IMR-90 (cell line): ENCODE measurements at regions not wholly inside any gene's neighbourhood (a gene's known extent, or its start where the extent isn't known, plus 50 kb on each side); places are given as distances from the start of the nearest gene placed in this dataset.

Experiments used
- CEBPB ChIP-seq: IDR thresholded peaks from 2 replicates; pipeline ENCODE4 v1.6.1; 2012; ENCODE audit warnings: low read depth, low read length, improper control_type of control experiment
- CHD1 ChIP-seq: IDR thresholded peaks from 2 replicates; pipeline ENCODE4 v1.6.1; 2012; ENCODE audit warnings: low read depth, low read length, improper control_type of control experiment
- MXI1 ChIP-seq: IDR thresholded peaks from 2 replicates; pipeline ENCODE4 v1.6.1; 2012; ENCODE audit warnings: low read depth, mild to moderate bottlenecking, low read length, moderate library complexity, borderline replicate concordance
- NFE2L2 ChIP-seq: fragments of 150-350 bp; IDR thresholded peaks from 2 replicates; pipeline ENCODE4 v1.6.1; 2016; ENCODE audit warnings: low read depth, mild to moderate bottlenecking, low read length
- POLR2A ChIP-seq: IDR thresholded peaks from 2 replicates; pipeline ENCODE4 v1.6.1; 2012; ENCODE audit warnings: mild to moderate bottlenecking, low read depth, low read length
- RAD21 ChIP-seq: IDR thresholded peaks from 2 replicates; pipeline ENCODE4 v1.6.1; 2012; ENCODE audit warnings: low read length, improper control_type of control experiment
- RFX5 ChIP-seq: IDR thresholded peaks from 2 replicates; pipeline ENCODE4 v1.8.0; 2012; ENCODE audit warnings: low read depth, mild to moderate bottlenecking, low read length, moderate library complexity
- TF ChIP-seq, protein P1 (sequence below): conservative IDR thresholded peaks from 2 replicates; pipeline ENCODE4 v1.5.1; 2012; ENCODE audit warnings: mild to moderate bottlenecking, low read depth, low read length, improper control_type of control experiment

DNA sequence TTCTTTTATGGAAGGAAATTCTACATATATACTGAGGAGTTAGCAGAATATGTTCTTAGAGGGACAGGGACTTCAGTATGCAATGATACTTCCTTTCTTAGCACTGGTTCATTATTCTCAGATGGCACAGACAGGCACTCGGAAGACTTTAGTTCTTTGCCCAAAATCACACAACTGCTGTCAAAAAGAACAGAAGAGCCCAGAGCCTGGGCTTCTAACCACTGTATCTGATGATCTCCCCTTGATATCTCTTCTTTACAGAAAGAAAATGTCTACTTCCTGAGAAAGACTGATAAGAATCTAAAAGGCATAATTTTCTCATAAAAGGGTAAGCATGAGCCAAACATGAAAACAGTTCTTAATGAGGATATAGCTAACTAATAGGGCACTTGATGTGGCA is 2034.2 kb upstream of the PRR20A start:
- TF ChIP-seq, protein P1, sequence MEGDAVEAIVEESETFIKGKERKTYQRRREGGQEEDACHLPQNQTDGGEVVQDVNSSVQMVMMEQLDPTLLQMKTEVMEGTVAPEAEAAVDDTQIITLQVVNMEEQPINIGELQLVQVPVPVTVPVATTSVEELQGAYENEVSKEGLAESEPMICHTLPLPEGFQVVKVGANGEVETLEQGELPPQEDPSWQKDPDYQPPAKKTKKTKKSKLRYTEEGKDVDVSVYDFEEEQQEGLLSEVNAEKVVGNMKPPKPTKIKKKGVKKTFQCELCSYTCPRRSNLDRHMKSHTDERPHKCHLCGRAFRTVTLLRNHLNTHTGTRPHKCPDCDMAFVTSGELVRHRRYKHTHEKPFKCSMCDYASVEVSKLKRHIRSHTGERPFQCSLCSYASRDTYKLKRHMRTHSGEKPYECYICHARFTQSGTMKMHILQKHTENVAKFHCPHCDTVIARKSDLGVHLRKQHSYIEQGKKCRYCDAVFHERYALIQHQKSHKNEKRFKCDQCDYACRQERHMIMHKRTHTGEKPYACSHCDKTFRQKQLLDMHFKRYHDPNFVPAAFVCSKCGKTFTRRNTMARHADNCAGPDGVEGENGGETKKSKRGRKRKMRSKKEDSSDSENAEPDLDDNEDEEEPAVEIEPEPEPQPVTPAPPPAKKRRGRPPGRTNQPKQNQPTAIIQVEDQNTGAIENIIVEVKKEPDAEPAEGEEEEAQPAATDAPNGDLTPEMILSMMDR, result no peak
- no peak for TF ChIP-seq POLR2A
- no peak for TF ChIP-seq CEBPB
- no peak for TF ChIP-seq MXI1
- no peak for TF ChIP-seq RFX5
- TF ChIP-seq NFE2L2, result no peak
- TF ChIP-seq CHD1, result no peak
- TF ChIP-seq RAD21, result no peak
